ENCODE measurements at regions not wholly inside any gene's neighbourhood (a gene's known extent, or its start where the extent isn't known, plus 50 kb on each side); places are given as distances from the start of the nearest gene placed in this dataset.
"Not testable (repeated sequence)": the region's sequence is repeated elsewhere in the genome, so short reads cannot be mapped to it uniquely, and the experiment has no call there.

DNA sequence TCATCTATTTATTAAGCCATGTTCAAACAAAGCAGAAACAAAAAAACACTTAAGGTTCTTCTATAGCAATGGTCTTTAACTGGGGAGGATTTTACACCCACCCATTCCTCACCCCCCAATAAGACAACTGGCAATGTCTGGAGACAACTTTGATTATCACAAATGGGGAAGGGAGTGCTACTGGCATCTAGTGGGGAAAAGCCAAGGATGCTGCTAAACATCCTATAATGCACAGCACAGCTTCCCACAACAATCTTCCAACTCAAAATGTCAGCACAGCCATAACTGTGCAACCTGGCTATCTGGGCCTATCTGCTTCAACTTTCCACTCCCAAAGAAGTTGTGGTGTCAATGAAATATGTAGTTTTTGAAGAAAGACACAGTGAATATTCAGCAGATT, 1044.4 kb downstream of the CDH8 start:
- Mint-ChIP-seq H3K27me3 (ENCODE audit: insufficient read depth) (no peaks in the 10 kb centered on the region), H3K4me3 (no peak overlapping the region), H3K36me3 (ENCODE audit: low read depth) (no peaks in the 10 kb centered on the region), H3K27ac (no peak overlapping the region), H3K4me1 (ENCODE audit: low read depth) (no peaks in the 10 kb centered on the region), H3K9me3 (peaks cover 24% of the 10 kb centered on the region)
- TF ChIP-seq, protein P1, sequence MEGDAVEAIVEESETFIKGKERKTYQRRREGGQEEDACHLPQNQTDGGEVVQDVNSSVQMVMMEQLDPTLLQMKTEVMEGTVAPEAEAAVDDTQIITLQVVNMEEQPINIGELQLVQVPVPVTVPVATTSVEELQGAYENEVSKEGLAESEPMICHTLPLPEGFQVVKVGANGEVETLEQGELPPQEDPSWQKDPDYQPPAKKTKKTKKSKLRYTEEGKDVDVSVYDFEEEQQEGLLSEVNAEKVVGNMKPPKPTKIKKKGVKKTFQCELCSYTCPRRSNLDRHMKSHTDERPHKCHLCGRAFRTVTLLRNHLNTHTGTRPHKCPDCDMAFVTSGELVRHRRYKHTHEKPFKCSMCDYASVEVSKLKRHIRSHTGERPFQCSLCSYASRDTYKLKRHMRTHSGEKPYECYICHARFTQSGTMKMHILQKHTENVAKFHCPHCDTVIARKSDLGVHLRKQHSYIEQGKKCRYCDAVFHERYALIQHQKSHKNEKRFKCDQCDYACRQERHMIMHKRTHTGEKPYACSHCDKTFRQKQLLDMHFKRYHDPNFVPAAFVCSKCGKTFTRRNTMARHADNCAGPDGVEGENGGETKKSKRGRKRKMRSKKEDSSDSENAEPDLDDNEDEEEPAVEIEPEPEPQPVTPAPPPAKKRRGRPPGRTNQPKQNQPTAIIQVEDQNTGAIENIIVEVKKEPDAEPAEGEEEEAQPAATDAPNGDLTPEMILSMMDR (IDR thresholded peaks at IDR 0.05) = no peak
- DNase-seq = no peak

GRCh38 chr16:60989592-60989991, 1046.6 kb downstream of the CDH8 start:
- peaks cover 28% of the 10 kb centered on the region for H3K9me3 Mint-ChIP-seq
- DNase-seq = no peak
- TF ChIP-seq, protein P1 (IDR thresholded peaks at IDR 0.05) = no peak
- H3K4me3 Mint-ChIP-seq = no peak overlapping the region
- no peaks in the 10 kb centered on the region for H3K27me3 Mint-ChIP-seq (ENCODE audit: insufficient read depth)
- H3K4me1 Mint-ChIP-seq (ENCODE audit: low read depth) = no peaks in the 10 kb centered on the region
- no peak overlapping the region for H3K27ac Mint-ChIP-seq
- H3K36me3 Mint-ChIP-seq (ENCODE audit: low read depth) = no peaks in the 10 kb centered on the region

DNA sequence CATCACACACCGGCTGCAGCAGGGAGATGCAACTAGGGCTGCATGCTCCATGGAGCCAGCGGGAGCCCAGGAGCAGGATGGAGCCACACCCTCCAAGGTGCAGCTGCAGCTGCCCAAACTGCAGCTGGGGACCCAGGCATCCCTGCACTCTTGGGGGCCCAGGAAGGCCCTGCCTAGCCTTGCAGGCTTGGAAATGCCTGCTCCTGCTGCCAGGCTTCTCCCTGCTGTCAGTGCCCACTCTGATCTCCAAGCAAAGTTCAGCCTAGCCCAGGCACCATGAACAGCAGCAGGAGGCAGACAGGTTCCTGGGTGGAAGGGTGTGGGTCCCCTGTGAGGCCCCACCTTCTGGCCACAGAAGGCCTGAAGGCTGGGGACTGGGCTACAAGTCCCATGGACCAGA, 1057.1 kb downstream of the CDH8 start:
- Mint-ChIP-seq H3K4me3 (no peak overlapping the region), H3K27ac (no peak overlapping the region), H3K4me1 (ENCODE audit: low read depth) (no peaks in the 10 kb centered on the region), H3K36me3 (ENCODE audit: low read depth) (no peaks in the 10 kb centered on the region), H3K27me3 (ENCODE audit: insufficient read depth) (no peaks in the 10 kb centered on the region), H3K9me3 (peaks cover 30% of the 10 kb centered on the region)
- TF ChIP-seq, protein P1 (IDR thresholded peaks at IDR 0.05) = no peak
- no peak for DNase-seq

GRCh38 chr16:60949800-60950199, 1086.4 kb downstream of the CDH8 start:
- TF ChIP-seq, protein P1 (IDR thresholded peaks at IDR 0.05) = no peak

GRCh38 chr16:60945225-60945624, 1091.0 kb downstream of the CDH8 start:
- Mint-ChIP-seq H3K27me3 (ENCODE audit: insufficient read depth) (no peaks in the 10 kb centered on the region), H3K36me3 (ENCODE audit: low read depth) (no peaks in the 10 kb centered on the region), H3K4me3 (no peak overlapping the region), H3K4me1 (ENCODE audit: low read depth) (no peaks in the 10 kb centered on the region), H3K9me3 (peaks cover 5% of the 10 kb centered on the region; the same call in 1 of the 2 replicates), H3K27ac (no peak overlapping the region)
- TF ChIP-seq, protein P1 (IDR thresholded peaks at IDR 0.05) = no peak
- DNase-seq = no peak

More at GRCh38 chr16:60949800-60950199, 1086.4 kb downstream of the CDH8 start:
- Mint-ChIP-seq H3K4me3 (no peak overlapping the region), H3K27me3 (ENCODE audit: insufficient read depth) (no peaks in the 10 kb centered on the region), H3K27ac (no peak overlapping the region), H3K9me3 (peaks cover 31% of the 10 kb centered on the region), H3K36me3 (ENCODE audit: low read depth) (peaks cover 4% of the 10 kb centered on the region; the same call in 1 of the 2 replicates), H3K4me1 (ENCODE audit: low read depth) (no peaks in the 10 kb centered on the region)
- no peak for DNase-seq

GRCh38 chr16:60936189-60936588, 1100.0 kb downstream of the CDH8 start:
- not testable (repeated sequence) for H3K4me3 Mint-ChIP-seq; H3K27me3 Mint-ChIP-seq (ENCODE audit: insufficient read depth)

More at GRCh38 chr16:60936189-60936588, 1100.0 kb downstream of the CDH8 start:
- H3K9me3 Mint-ChIP-seq = peaks cover 26% of the 10 kb centered on the region
- not testable (repeated sequence) for DNase-seq; H3K27ac Mint-ChIP-seq; H3K4me1 Mint-ChIP-seq (ENCODE audit: low read depth); H3K36me3 Mint-ChIP-seq (ENCODE audit: low read depth)
